ENCODE measurements at regions not wholly inside any gene's neighbourhood (a gene's known extent, or its start where the extent isn't known, plus 50 kb on each side); places are given as distances from the start of the nearest gene placed in this dataset.
A peak's percentile ranks its signal among the peaks of the same experiment; 100 is the strongest.

DNA sequence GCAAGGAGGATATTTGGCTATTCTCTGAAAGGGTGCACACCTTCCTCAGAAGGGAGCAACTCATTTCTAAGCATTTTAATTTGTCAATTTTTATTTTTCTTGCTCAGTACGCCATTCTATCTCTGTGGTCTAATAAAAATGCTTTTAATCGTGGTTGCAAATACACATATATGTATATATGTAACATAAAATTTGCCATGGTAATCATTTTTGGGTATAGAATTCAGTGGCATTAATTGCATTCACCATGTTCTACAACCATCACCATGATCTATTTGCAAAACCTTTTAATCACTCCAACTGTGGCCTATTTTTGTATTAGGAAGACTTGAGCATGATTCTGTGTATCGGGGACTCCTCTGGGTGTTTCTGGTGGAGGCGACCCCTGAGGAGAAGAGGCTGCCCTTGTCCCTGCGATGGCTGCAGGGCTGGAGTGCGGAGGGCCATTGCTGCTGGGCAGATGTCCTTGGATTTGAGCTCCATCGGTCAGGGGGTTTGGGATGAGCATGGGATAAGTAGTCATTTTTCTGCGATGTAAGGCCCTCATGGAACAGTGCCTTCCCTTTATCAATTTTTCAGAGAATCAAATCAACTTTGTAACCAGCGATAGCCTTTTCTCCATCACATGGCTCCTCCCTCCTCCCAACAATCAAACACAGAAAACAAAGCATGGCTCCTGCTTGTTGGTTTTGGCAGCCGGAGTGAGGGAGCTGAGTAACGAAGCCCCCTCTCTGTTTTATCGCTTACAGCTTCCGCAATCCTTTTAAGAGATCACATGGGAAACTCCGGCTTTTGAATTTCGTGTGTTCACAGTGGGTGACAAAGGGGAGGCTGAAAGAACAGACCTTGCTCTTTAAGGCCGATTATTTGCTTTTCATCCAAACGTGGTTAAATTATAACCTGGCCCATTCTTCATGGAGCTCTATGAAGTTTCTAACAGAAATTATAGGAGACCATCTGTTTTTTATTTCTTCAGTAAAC is 187.3 kb downstream of the TENT4A start:
- no peaks in the 10 kb centered on the region for H3K27me3 Mint-ChIP-seq (ENCODE audit: low read depth)
- H3K36me3 Mint-ChIP-seq (ENCODE audit: insufficient read depth in 2 of 2), result no peaks in the 10 kb centered on the region
- H3K9me3 Mint-ChIP-seq, result peaks cover 0 to 2% of the 10 kb centered on the region in 2 donors
- no peak overlapping the region for H3K4me3 Mint-ChIP-seq
- H3K27ac Mint-ChIP-seq, result no peak overlapping the region
- H3K4me1 Mint-ChIP-seq (ENCODE audit: low read depth), result no peaks in the 10 kb centered on the region
- ATAC-seq (replicated peaks in 1 of 2) (no peak), DNase-seq (no peak)

DNA sequence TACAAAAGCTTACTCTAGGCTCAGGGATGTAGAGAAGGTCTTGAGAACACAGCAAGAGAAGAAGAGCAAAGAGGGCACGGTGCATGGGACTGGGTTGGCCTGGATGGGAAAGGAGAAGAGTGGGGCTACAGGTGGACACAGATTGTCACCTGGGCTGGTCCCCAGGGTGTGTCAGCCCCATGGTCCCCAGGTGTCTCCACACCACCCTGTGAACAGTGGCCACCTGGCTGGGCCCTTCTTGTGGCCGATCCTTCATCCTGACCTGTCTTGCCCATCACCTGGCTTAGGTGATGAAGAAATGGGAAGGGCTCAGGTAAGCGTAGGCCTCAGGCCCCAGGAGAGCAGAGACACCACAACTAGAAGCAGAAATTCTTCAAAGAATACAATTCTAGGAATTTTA is 188.9 kb downstream of the TENT4A start:
- ATAC-seq (replicated peaks in 1 of 2) (no peak), DNase-seq (no peak)
- Mint-ChIP-seq H3K27me3 (ENCODE audit: low read depth) (peaks cover 2% of the 10 kb centered on the region), H3K27ac (no peak overlapping the region), H3K4me1 (ENCODE audit: low read depth) (peaks cover 1% of the 10 kb centered on the region), H3K4me3 (no peak overlapping the region), H3K9me3 (peaks cover 0 to 2% of the 10 kb centered on the region in 2 donors), H3K36me3 (ENCODE audit: insufficient read depth in 2 of 2) (no peaks in the 10 kb centered on the region)

DNA sequence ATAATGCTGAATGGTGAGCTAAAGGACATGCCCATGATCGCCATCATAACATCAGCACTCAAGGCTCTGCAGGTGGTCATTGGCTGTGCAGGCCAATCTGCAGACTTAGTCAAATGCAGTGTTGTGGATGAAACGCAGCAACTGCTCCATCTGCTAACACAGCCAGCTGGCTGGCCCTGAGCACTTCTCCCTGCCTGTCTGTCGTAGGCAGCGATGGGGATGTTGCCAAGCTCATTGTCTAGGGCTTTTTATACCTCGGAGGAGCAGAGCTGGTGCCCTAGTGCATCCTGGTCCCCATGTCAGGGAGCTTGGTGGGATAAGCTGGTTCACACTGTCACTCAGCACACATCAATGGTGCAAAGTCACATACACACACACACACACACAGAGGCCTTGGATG is 189.4 kb downstream of the TENT4A start:
- Mint-ChIP-seq H3K4me1 (ENCODE audit: low read depth) (peaks cover 6% of the 10 kb centered on the region), H3K36me3 (ENCODE audit: insufficient read depth in 2 of 2) (no peaks in the 10 kb centered on the region), H3K9me3 (peaks cover 0 to 2% of the 10 kb centered on the region in 2 donors), H3K27ac (no peak overlapping the region), H3K27me3 (ENCODE audit: low read depth) (peaks cover 6% of the 10 kb centered on the region), H3K4me3 (no peak overlapping the region)
- no peak for ATAC-seq (replicated peaks in 1 of 2)
- no peak for DNase-seq

DNA sequence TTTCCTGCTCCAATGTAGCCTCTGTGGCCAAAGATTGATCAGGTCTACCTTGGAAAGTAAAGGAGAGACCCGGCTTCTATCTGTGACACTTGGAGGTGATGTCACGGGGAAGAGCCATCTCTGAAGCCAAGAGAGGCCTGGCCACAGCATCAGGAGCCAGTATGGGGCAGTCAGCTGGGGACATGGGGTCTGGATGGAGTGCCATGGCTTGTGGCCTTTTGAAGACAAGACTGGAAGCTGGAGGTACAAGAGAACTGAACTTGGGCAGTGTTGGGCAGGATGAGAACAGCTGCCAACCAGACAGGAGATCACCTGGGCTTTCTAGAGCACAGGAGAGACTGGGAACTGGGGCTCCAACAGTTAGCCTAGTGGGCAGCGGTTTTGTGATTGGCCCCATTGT is 190.7 kb downstream of the TENT4A start:
- H3K4me3 Mint-ChIP-seq, result no peak overlapping the region
- peaks cover 6% of the 10 kb centered on the region for H3K27me3 Mint-ChIP-seq (ENCODE audit: low read depth)
- DNase-seq (no peak), ATAC-seq (replicated peaks in 1 of 2) (no peak)
- no peaks in the 10 kb centered on the region for H3K9me3 Mint-ChIP-seq
- H3K4me1 Mint-ChIP-seq (ENCODE audit: low read depth), result peaks cover 8% of the 10 kb centered on the region
- no peak overlapping the region for H3K27ac Mint-ChIP-seq
- H3K36me3 Mint-ChIP-seq (ENCODE audit: insufficient read depth in 2 of 2), result no peaks in the 10 kb centered on the region

DNA sequence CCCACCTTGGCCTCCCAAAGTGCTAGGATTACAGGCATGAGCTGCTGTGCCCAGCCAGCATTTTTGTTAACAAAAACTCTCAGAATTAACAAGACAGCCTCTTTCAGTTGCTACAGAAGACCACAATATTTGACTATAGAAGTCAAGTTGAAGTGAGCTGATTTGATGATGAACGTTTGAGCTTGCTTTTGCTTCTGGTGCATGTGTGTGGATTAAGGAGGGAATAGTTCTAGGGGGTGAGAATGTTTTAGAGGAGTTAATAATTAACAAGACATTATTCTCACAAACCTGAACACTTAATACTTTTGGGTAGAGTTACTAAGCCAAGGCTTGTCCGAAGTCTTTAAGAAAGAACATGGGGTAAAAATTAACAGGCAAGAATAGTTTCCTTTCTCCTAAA is 191.6 kb downstream of the TENT4A start:
- ATAC-seq (replicated peaks in 1 of 2) (no peak), DNase-seq (no peak)
- no peaks in the 10 kb centered on the region for H3K9me3 Mint-ChIP-seq
- H3K36me3 Mint-ChIP-seq (ENCODE audit: insufficient read depth in 2 of 2), result no peaks in the 10 kb centered on the region
- no peak overlapping the region for H3K27ac Mint-ChIP-seq
- no peak overlapping the region for H3K4me3 Mint-ChIP-seq
- H3K4me1 Mint-ChIP-seq (ENCODE audit: low read depth), result peaks cover 8% of the 10 kb centered on the region
- H3K27me3 Mint-ChIP-seq (ENCODE audit: low read depth), result peaks cover 6% of the 10 kb centered on the region

DNA sequence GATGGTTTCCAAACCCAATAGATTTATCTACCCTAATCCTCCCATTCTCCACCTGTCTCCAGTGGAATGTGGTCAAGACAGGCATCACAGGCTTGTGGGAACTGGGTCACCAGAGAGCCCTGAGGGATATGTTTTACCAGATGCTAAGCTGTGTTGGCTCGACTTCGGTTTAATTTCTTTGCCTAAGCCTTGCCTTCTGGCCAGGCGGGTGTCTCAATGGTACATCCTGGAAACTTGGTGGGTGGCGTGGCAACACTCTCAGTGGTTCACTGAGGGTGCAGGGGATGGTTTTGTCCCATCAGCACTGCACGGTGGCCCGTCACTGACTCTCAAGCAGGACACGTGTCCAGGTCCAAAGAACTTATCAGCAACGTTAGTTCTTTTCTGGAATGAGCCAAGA is 192.2 kb downstream of the TENT4A start:
- DNase-seq (no peak), ATAC-seq (replicated peaks in 1 of 2) (no peak)
- peaks cover 6% of the 10 kb centered on the region for H3K27me3 Mint-ChIP-seq (ENCODE audit: low read depth)
- H3K9me3 Mint-ChIP-seq, result no peaks in the 10 kb centered on the region
- H3K36me3 Mint-ChIP-seq (ENCODE audit: insufficient read depth in 2 of 2), result no peaks in the 10 kb centered on the region
- no peak overlapping the region for H3K27ac Mint-ChIP-seq
- H3K4me1 Mint-ChIP-seq (ENCODE audit: low read depth), result peaks cover 8% of the 10 kb centered on the region
- no peak overlapping the region for H3K4me3 Mint-ChIP-seq

DNA sequence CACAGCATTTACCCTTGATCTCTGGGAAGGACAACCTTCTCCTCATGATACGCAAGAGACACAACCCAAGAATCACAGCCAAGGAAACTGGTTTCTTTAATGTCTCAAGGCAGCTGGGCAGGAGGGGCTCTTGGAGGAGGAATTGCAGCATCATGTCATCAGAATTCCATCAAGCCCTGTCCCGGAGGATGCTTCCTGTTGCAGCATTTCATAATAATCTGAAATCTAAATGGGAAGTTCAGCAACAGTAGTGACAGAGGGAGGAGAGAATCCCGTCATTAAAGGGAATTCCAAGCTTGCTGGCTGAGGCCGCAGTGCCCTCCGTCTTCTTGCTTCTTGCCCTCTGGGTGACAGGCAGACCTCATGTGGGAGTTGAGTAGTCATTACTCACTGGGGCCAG is 192.7 kb downstream of the TENT4A start:
- DNase-seq, result no peak
- H3K27ac Mint-ChIP-seq, result no peak overlapping the region
- no peak overlapping the region for H3K4me3 Mint-ChIP-seq
- peaks cover 6% of the 10 kb centered on the region for H3K27me3 Mint-ChIP-seq (ENCODE audit: low read depth)
- peaks cover 8% of the 10 kb centered on the region for H3K4me1 Mint-ChIP-seq (ENCODE audit: low read depth)
- H3K9me3 Mint-ChIP-seq, result no peaks in the 10 kb centered on the region
- no peaks in the 10 kb centered on the region for H3K36me3 Mint-ChIP-seq (ENCODE audit: insufficient read depth in 2 of 2)
- no peak for ATAC-seq (replicated peaks in 1 of 2)

DNA sequence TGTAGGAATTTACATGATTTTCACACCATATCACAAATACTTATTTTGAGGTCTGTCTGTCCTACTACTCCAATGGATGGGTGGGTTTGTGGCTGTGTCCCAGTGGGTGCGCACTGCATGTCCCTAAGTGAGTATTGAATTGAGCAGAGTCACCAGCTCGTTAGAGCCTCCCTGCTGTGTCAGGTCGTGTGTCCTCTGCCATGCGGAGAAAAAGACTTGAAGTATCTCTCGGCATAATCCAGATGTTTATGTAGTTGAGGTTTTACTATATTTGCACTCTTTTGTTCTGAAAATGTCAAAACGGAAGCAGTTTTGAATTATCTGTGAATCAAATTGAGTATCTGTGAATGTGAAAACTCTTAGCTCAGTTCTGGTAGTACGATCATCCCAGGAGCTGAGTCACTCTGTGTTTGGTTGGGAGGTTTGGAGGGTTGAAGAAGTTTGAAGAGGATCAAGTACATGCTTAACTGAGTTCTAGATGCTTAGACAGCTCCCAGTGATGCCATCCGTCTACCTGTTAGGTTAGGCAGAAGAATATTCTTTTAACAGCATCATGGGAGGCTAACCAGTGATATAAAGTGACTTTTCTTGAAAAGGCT is 194.2 kb downstream of the TENT4A start:
- Mint-ChIP-seq H3K36me3 (ENCODE audit: insufficient read depth in 2 of 2) (no peaks in the 10 kb centered on the region), H3K4me3 (peak overlapping the region in 1 of 2 donors; percentile 4), H3K27ac (no peak overlapping the region), H3K27me3 (ENCODE audit: low read depth) (peaks cover 15% of the 10 kb centered on the region), H3K4me1 (ENCODE audit: low read depth) (peaks cover 8% of the 10 kb centered on the region), H3K9me3 (no peaks in the 10 kb centered on the region)
- no peak for DNase-seq
- ATAC-seq (replicated peaks in 1 of 2), result peak; percentile 37 to 87

DNA sequence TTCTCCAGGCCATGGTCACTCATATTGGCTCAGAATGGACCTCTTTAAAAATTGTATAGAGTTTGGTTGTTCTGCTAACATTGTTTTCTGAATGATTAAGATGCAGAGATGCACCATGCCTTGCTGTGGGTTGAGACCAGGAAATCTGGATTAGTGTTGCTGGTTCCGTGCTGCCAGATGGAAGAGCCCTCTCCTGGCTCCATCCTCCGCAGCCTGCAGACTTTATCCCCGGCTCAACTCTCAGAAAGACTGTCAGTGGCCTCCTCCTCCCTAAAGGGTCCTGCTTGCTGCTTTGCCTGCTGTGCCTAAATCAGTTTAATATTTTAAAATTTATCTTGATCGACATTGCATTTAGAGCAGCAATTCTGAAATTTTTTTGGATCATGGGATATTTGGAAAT is 196.7 kb downstream of the TENT4A start:
- H3K4me1 Mint-ChIP-seq (ENCODE audit: low read depth), result peaks cover 8% of the 10 kb centered on the region
- H3K9me3 Mint-ChIP-seq, result no peaks in the 10 kb centered on the region
- no peak overlapping the region for H3K27ac Mint-ChIP-seq
- peaks cover 22% of the 10 kb centered on the region for H3K27me3 Mint-ChIP-seq (ENCODE audit: low read depth)
- ATAC-seq (replicated peaks in 1 of 2) (no peak), DNase-seq (no peak)
- H3K4me3 Mint-ChIP-seq, result no peak overlapping the region
- H3K36me3 Mint-ChIP-seq (ENCODE audit: insufficient read depth in 2 of 2), result no peaks in the 10 kb centered on the region

DNA sequence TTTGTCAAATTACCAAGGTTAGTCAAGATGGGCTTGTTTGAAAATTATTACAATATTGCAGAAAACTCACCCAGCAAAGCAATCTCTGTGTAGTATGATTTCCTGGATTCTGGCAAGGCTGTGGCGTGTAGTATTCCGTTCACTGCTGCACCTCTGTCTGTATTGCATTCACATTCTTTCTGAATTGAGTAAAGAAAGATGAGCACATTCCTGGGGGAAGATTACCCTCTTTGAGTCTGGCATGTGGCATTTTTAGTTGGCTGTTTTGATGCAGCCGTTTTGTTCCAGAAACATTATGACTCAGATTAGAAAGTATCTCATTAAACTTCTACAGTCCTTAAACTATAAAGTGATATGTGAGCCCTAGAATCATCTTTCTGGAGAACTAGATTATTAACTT is 197.7 kb downstream of the TENT4A start:
- Mint-ChIP-seq H3K9me3 (peaks cover 2 to 3% of the 10 kb centered on the region in 2 donors), H3K27me3 (ENCODE audit: low read depth) (peaks cover 28% of the 10 kb centered on the region), H3K4me3 (no peak overlapping the region), H3K4me1 (ENCODE audit: low read depth) (peaks cover 8% of the 10 kb centered on the region), H3K36me3 (ENCODE audit: insufficient read depth in 2 of 2) (no peaks in the 10 kb centered on the region), H3K27ac (no peak overlapping the region)
- ATAC-seq (replicated peaks in 1 of 2) (no peak), DNase-seq (no peak)

DNA sequence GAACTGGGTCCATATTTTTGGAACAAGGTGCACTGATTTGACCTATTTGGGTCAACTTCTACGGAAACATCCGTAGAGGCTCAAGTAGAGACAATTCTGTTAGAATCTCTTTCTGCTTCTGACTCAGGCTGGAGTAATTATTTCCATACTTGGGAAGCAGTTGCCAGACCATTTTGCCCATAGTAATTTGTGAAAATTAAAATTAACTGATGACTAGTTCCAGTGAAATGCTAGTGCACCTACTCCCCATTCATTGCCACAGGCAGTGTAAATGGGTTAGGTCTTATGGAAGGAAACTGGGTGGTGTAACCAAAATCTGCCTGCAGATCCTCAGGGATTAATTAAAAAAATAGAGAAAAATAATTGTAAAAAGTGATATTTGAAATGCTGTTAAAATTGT is 201.1 kb downstream of the TENT4A start:
- ATAC-seq (replicated peaks in 1 of 2) (no peak), DNase-seq (no peak)
- no peak overlapping the region for H3K4me3 Mint-ChIP-seq
- peaks cover 3 to 12% of the 10 kb centered on the region in 2 donors for H3K9me3 Mint-ChIP-seq
- H3K36me3 Mint-ChIP-seq (ENCODE audit: insufficient read depth in 2 of 2), result no peaks in the 10 kb centered on the region
- peaks cover 22% of the 10 kb centered on the region for H3K27me3 Mint-ChIP-seq (ENCODE audit: low read depth)
- no peak overlapping the region for H3K27ac Mint-ChIP-seq
- no peaks in the 10 kb centered on the region for H3K4me1 Mint-ChIP-seq (ENCODE audit: low read depth)

DNA sequence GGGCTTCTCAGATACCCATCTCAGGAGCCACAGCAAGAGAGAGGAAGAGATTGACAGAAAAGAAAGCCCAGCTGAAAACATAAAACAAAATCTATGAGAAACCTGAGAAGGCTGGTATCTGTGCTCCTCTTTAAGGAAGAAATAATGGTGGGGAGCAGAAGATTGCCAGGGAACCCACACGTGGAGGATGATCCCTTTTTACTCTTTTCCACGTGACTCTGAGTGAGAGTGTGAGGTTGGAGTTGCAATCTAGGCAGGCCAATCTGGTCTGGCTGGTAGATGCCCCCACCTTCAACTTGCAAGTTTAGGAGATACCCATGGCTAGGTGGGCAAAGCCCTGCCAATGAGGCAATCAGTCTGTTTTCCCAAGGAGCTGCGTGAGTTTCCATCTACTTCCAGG is 202.3 kb downstream of the TENT4A start:
- Mint-ChIP-seq H3K4me3 (no peak overlapping the region), H3K36me3 (ENCODE audit: insufficient read depth in 2 of 2) (no peaks in the 10 kb centered on the region), H3K27ac (no peak overlapping the region), H3K4me1 (ENCODE audit: low read depth) (no peaks in the 10 kb centered on the region), H3K9me3 (peaks cover 3 to 12% of the 10 kb centered on the region in 2 donors), H3K27me3 (ENCODE audit: low read depth) (peaks cover 22% of the 10 kb centered on the region)
- no peak for ATAC-seq (replicated peaks in 1 of 2)
- no peak for DNase-seq

DNA sequence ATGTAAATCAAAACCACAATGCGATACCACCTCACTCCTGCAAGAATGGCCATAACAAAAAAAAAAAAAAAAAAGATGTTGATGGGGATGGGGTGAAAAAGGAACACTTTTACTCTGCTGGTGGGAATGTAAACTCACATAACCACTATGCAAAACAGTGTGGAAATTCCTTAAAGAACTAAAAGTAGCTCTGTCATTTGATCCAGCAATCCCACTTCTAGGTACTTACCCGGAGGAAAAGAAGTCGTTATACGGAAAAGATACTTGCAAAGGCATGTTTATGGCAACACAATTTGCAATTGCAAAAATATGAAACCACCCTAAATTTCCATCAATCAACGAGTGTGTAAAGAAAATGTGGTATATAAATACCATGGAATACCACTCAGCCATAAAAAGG is 205.0 kb downstream of the TENT4A start:
- peaks cover 3 to 14% of the 10 kb centered on the region in 2 donors for H3K9me3 Mint-ChIP-seq

More for the DNA sequence above, 205.0 kb downstream of the TENT4A start:
- ATAC-seq (replicated peaks in 1 of 2) (no peak), DNase-seq (no peak)
- Mint-ChIP-seq H3K4me3 (no peak overlapping the region), H3K4me1 (ENCODE audit: low read depth) (no peaks in the 10 kb centered on the region), H3K36me3 (ENCODE audit: insufficient read depth in 2 of 2) (no peaks in the 10 kb centered on the region), H3K27me3 (ENCODE audit: low read depth) (peaks cover 7% of the 10 kb centered on the region), H3K27ac (no peak overlapping the region)
